ENCODE measurements at regions not wholly inside any gene's neighbourhood (a gene's known extent, or its start where the extent isn't known, plus 50 kb on each side); places are given as distances from the start of the nearest gene placed in this dataset.

GRCh38 chr7:46452561-46453135 lies 531.6 kb upstream of the IGFBP3 start:
- Histone ChIP-seq H3K27me3 (ENCODE audit: control insufficient read depth, insufficient read depth, low read length) (no peaks in the 10 kb centered on the region), H3K4me3 (ENCODE audit: low read depth, low read length) (no peak overlapping the region), H3K9me3 (ENCODE audit: control insufficient read depth, insufficient read depth, low read length) (no peaks in the 10 kb centered on the region), H3K27ac (ENCODE audit: low read depth, low read length) (no peak overlapping the region)
- TF ChIP-seq, protein P1, sequence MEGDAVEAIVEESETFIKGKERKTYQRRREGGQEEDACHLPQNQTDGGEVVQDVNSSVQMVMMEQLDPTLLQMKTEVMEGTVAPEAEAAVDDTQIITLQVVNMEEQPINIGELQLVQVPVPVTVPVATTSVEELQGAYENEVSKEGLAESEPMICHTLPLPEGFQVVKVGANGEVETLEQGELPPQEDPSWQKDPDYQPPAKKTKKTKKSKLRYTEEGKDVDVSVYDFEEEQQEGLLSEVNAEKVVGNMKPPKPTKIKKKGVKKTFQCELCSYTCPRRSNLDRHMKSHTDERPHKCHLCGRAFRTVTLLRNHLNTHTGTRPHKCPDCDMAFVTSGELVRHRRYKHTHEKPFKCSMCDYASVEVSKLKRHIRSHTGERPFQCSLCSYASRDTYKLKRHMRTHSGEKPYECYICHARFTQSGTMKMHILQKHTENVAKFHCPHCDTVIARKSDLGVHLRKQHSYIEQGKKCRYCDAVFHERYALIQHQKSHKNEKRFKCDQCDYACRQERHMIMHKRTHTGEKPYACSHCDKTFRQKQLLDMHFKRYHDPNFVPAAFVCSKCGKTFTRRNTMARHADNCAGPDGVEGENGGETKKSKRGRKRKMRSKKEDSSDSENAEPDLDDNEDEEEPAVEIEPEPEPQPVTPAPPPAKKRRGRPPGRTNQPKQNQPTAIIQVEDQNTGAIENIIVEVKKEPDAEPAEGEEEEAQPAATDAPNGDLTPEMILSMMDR (IDR thresholded peaks at IDR 0.05; ENCODE audit: low read depth, low read length): no peak
- ChIA-PET POLR2A (no interaction called here), CTCF (no interaction called here)
- DNase-seq (ENCODE audit: low read depth, low spot score): no peak

- DNase-seq (ENCODE audit: low read depth, low spot score): no peak
- CTCF ChIA-PET: no interaction called here
- TF ChIP-seq, protein P1 (IDR thresholded peaks at IDR 0.05; ENCODE audit: low read depth, low read length): no peak
- no peaks in the 10 kb centered on the region for H3K9me3 ChIP-seq (ENCODE audit: control insufficient read depth, insufficient read depth, low read length)
- POLR2A ChIA-PET: no interaction called here
- no peak overlapping the region for H3K4me3 ChIP-seq (ENCODE audit: low read depth, low read length)
- H3K27ac ChIP-seq (ENCODE audit: low read depth, low read length): no peak overlapping the region
- no peaks in the 10 kb centered on the region for H3K27me3 ChIP-seq (ENCODE audit: control insufficient read depth, insufficient read depth, low read length)
Observed at GRCh38 chr7:46451846-46452245, 530.8 kb upstream of the IGFBP3 start.

DNA sequence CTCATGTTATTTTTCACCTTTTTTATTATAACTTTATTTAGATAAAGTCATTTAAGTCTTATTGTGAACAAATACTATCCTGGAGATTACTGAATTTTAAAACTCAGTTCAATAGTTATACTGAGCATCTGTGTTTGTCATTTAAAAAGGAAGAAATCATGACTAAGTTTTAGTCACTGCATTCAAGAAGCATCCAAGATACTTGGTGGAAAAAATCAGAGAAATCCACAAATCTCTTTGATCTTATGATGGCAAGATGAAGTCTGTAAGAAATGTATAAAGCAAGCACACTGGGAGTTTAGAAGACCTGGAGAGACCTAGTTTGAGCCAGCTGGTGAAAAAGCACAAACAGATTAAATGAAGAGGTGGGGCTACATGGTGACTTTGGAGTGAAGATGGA lies 529.8 kb upstream of the IGFBP3 start:
- TF ChIP-seq, protein P1 (IDR thresholded peaks at IDR 0.05; ENCODE audit: low read depth, low read length): no peak
- CTCF ChIA-PET: no interaction called here
- Histone ChIP-seq H3K27me3 (ENCODE audit: control insufficient read depth, insufficient read depth, low read length) (no peaks in the 10 kb centered on the region), H3K27ac (ENCODE audit: low read depth, low read length) (no peak overlapping the region), H3K4me3 (ENCODE audit: low read depth, low read length) (no peak overlapping the region), H3K9me3 (ENCODE audit: control insufficient read depth, insufficient read depth, low read length) (no peaks in the 10 kb centered on the region)
- POLR2A ChIA-PET: no interaction called here
- DNase-seq (ENCODE audit: low read depth, low spot score): no peak

GRCh38 chr7:46450425-46450824 lies 529.4 kb upstream of the IGFBP3 start:
- Histone ChIP-seq H3K4me3 (ENCODE audit: low read depth, low read length) (no peak overlapping the region), H3K27me3 (ENCODE audit: control insufficient read depth, insufficient read depth, low read length) (no peaks in the 10 kb centered on the region), H3K27ac (ENCODE audit: low read depth, low read length) (no peak overlapping the region), H3K9me3 (ENCODE audit: control insufficient read depth, insufficient read depth, low read length) (no peaks in the 10 kb centered on the region)
- TF ChIP-seq, protein P1 (IDR thresholded peaks at IDR 0.05; ENCODE audit: low read depth, low read length): no peak
- no peak for DNase-seq (ENCODE audit: low read depth, low spot score)
- POLR2A ChIA-PET: no interaction called here
- CTCF ChIA-PET: no interaction called here

DNA sequence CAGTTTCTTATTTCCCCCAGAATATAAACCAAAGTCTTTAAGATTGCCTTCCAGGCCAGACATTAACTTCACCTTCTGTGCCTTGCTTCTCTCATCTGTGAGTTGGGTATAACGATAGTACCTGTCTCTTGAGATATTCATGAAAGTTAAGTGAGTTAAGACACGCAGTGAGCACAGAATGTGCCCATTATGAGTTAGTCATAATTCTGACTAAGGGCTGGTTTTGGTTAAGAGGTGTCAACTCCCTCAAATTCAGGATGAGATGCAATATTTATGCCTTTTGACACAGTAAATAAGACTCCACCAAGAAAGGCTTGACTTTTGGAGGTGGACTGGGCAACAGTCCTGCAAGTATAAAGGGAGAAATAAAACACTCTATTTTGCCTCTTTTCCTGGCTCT lies 528.7 kb upstream of the IGFBP3 start:
- Histone ChIP-seq H3K9me3 (ENCODE audit: control insufficient read depth, insufficient read depth, low read length) (no peaks in the 10 kb centered on the region), H3K27me3 (ENCODE audit: control insufficient read depth, insufficient read depth, low read length) (no peaks in the 10 kb centered on the region), H3K27ac (ENCODE audit: low read depth, low read length) (no peak overlapping the region), H3K4me3 (ENCODE audit: low read depth, low read length) (no peak overlapping the region)
- DNase-seq (ENCODE audit: low read depth, low spot score): no peak
- TF ChIP-seq, protein P1 (IDR thresholded peaks at IDR 0.05; ENCODE audit: low read depth, low read length): no peak
- ChIA-PET POLR2A (no interaction called here), CTCF (no interaction called here)
